ENCODE measurements at regions not wholly inside any gene's neighbourhood (a gene's known extent, or its start where the extent isn't known, plus 50 kb on each side); places are given as distances from the start of the nearest gene placed in this dataset.
"Not testable (repeated sequence)": the region's sequence is repeated elsewhere in the genome, so short reads cannot be mapped to it uniquely, and the experiment has no call there.

- intact Hi-C loops (cut with micrococcal nuclease), result no loop called here
Observed at GRCh38 chr9:104326912-104327311, 177.2 kb upstream of the OR13F1 start.

GRCh38 chr9:104329245-104329644, 174.8 kb upstream of the OR13F1 start:
- intact Hi-C loops (cut with micrococcal nuclease), result no loop called here

- intact Hi-C loops (cut with micrococcal nuclease), result no loop called here
Observed at GRCh38 chr9:104330841-104331240, 173.2 kb upstream of the OR13F1 start.

GRCh38 chr9:104334549-104334948, 169.5 kb upstream of the OR13F1 start:
- intact Hi-C loops (cut with micrococcal nuclease), result no loop called here

GRCh38 chr9:104339692-104340091, 164.4 kb upstream of the OR13F1 start:
- intact Hi-C loops (cut with micrococcal nuclease), result no loop called here

GRCh38 chr9:104342552-104342951, 161.5 kb upstream of the OR13F1 start:
- intact Hi-C loops (cut with micrococcal nuclease), result no loop called here

- intact Hi-C loops (cut with micrococcal nuclease), result no loop called here
Observed at GRCh38 chr9:104345061-104345460, 159.0 kb upstream of the OR13F1 start.

GRCh38 chr9:104350541-104350940, 153.5 kb upstream of the OR13F1 start:
- intact Hi-C loops (cut with micrococcal nuclease), result no loop called here

- intact Hi-C loops (cut with micrococcal nuclease), result no loop called here
Observed at GRCh38 chr9:104351726-104352125, 152.3 kb upstream of the OR13F1 start.

- intact Hi-C loops (cut with micrococcal nuclease), result no loop called here
Observed at GRCh38 chr9:104361207-104361606, 142.9 kb upstream of the OR13F1 start.

GRCh38 chr9:104362912-104363472, 141.1 kb upstream of the OR13F1 start:
- intact Hi-C loops (cut with micrococcal nuclease), result no loop called here

GRCh38 chr9:104367507-104367906, 136.6 kb upstream of the OR13F1 start:
- intact Hi-C loops (cut with micrococcal nuclease), result no loop called here

- intact Hi-C loops (cut with micrococcal nuclease), result not testable (repeated sequence)
Observed at GRCh38 chr9:104368318-104368717, 135.7 kb upstream of the OR13F1 start.

- intact Hi-C loops (cut with micrococcal nuclease), result no loop called here
Observed at GRCh38 chr9:104374711-104375110, 129.4 kb upstream of the OR13F1 start.

GRCh38 chr9:104386013-104386412, 118.0 kb upstream of the OR13F1 start:
- intact Hi-C loops (cut with micrococcal nuclease), result loop anchor here (2.0 kb wide), 1 partner anchor 987 kb away; no protein-coding TSS in a partner anchor

- intact Hi-C loops (cut with micrococcal nuclease), result loop anchor here (2.0 kb wide), 1 partner anchor 988 kb away; no protein-coding TSS in a partner anchor
Observed at GRCh38 chr9:104386425-104387069, 117.5 kb upstream of the OR13F1 start.

GRCh38 chr9:104388071-104388470, 116.0 kb upstream of the OR13F1 start:
- intact Hi-C loops (cut with micrococcal nuclease), result no loop called here

- intact Hi-C loops (cut with micrococcal nuclease), result no loop called here
Observed at GRCh38 chr9:104389341-104389740, 114.7 kb upstream of the OR13F1 start.

- intact Hi-C loops (cut with micrococcal nuclease), result not testable (repeated sequence)
Observed at GRCh38 chr9:104394901-104395300, 109.2 kb upstream of the OR13F1 start.

GRCh38 chr9:104412238-104412637, 91.8 kb upstream of the OR13F1 start:
- intact Hi-C loops (cut with micrococcal nuclease), result no loop called here

GRCh38 chr9:104416470-104416869, 87.6 kb upstream of the OR13F1 start:
- intact Hi-C loops (cut with micrococcal nuclease), result no loop called here

GRCh38 chr9:104417296-104417695, 86.8 kb upstream of the OR13F1 start:
- intact Hi-C loops (cut with micrococcal nuclease), result no loop called here

- intact Hi-C loops (cut with micrococcal nuclease), result no loop called here
Observed at GRCh38 chr9:104429031-104429546, 75.0 kb upstream of the OR13F1 start.

Measured in T-helper 2 cell treated with Interferon-gamma antibody and Interleukin-4, amounts not matched to agents 100 ng/mL and 5 ng/mL, for 36 hours (primary cell).